Esophagus muscularis mucosa (tissue), 4 donors: ENCODE measurements at regions not wholly inside any gene's neighbourhood (a gene's known extent, or its start where the extent isn't known, plus 50 kb on each side); places are given as distances from the start of the nearest gene placed in this dataset.

Experiments used
- CTCF ChIP-seq, 3 experiments: fragments of 200-600 bp in 2 of 3; fragments of 450-650 bp in 1 of 3; sonication (generic) in 2 of 3; IDR thresholded peaks; one replicate each; pipeline ENCODE4 v1.5.1; 2017 to 2019; ENCODE audit warnings: antibody characterized with exemption in 3 of 3, mild to moderate bottlenecking in 2 of 3, moderate library complexity in 1 of 3
- EP300 ChIP-seq: sonication (generic); formaldehyde crosslinking; IDR thresholded peaks from one replicate; pipeline ENCODE4 v1.6.1; 2017; ENCODE audit warnings: antibody characterized with exemption
- POLR2A ChIP-seq: fragments of 450-650 bp; IDR thresholded peaks from one replicate; pipeline ENCODE4 v1.6.1; 2017; ENCODE audit warnings: antibody characterized with exemption, moderate library complexity, mild to moderate bottlenecking, low read depth
- POLR2AphosphoS5 ChIP-seq, 2 donors: sonication (generic); formaldehyde crosslinking; IDR thresholded peaks; one replicate each; pipeline ENCODE4 v1.6.1; 2017; ENCODE audit warnings: antibody characterized with exemption in 2 of 2

GRCh38 chr13:40148101-40148500, 492.6 kb downstream of the COG6 start:
- TF ChIP-seq CTCF (IDR thresholded peaks at IDR 0.05), result no peak
- TF ChIP-seq POLR2AphosphoS5 (IDR thresholded peaks at IDR 0.05), result no peak
- no peak for TF ChIP-seq POLR2A
- no peak for TF ChIP-seq EP300
